Suprapubic skin (tissue), 4 donors: ENCODE measurements at regions not wholly inside any gene's neighbourhood (a gene's known extent, or its start where the extent isn't known, plus 50 kb on each side); places are given as distances from the start of the nearest gene placed in this dataset.

Source experiments
- CTCF ChIP-seq, 2 donors: fragments of 200-600 bp in 1 of 2; fragments of 450-650 bp in 1 of 2; sonication (generic) in 1 of 2; IDR thresholded peaks; one replicate each; pipeline ENCODE4 v1.5.1; 2016 to 2019; ENCODE audit warnings: antibody characterized with exemption in 2 of 2, mild to moderate bottlenecking in 1 of 2, moderate library complexity in 1 of 2
- POLR2A ChIP-seq, 2 donors: fragments of 450-650 bp; IDR thresholded peaks; one replicate each; pipeline ENCODE4 v1.6.1; 2017; ENCODE audit warnings: antibody characterized with exemption in 2 of 2, mild to moderate bottlenecking in 2 of 2, moderate library complexity in 2 of 2
- POLR2AphosphoS5 ChIP-seq, 3 donors: sonication (generic); formaldehyde crosslinking; IDR thresholded peaks; one replicate each; pipeline ENCODE4 v1.6.1; 2017; ENCODE audit warnings: antibody characterized with exemption in 3 of 3

GRCh38 chr16:79836144-79836543, 235.6 kb upstream of the MAF start:
- TF ChIP-seq POLR2A (IDR thresholded peaks at IDR 0.05) (no peak), CTCF (IDR thresholded peaks at IDR 0.05) (no peak), POLR2AphosphoS5 (IDR thresholded peaks at IDR 0.05) (no peak)
